GM18909 (cell line): ENCODE measurements at regions not wholly inside any gene's neighbourhood (a gene's known extent, or its start where the extent isn't known, plus 50 kb on each side); places are given as distances from the start of the nearest gene placed in this dataset.

ENCODE experiments used
- ATAC-seq: cut with Tn5 transposase; IDR thresholded peaks from one replicate; pipeline ENCODE4 v1.9.1; 2021; ENCODE audit warnings: mild to moderate bottlenecking; ENCODE audit not compliant: unreplicated experiment, poor library complexity

- ATAC-seq, result no peak
Measured at GRCh38 chr1:229204921-229205777, 65.8 kb upstream of the RAB4A start.

- no peak for ATAC-seq
Measured at GRCh38 chr1:229205854-229206253, 65.1 kb upstream of the RAB4A start.

GRCh38 chr1:229207916-229208315 is 63.0 kb upstream of the RAB4A start:
- ATAC-seq, result no peak

GRCh38 chr1:229208481-229208880 is 62.4 kb upstream of the RAB4A start:
- ATAC-seq, result no peak

GRCh38 chr1:229209386-229209785 is 61.5 kb upstream of the RAB4A start:
- ATAC-seq, result no peak

GRCh38 chr1:229209816-229210215 is 61.1 kb upstream of the RAB4A start:
- no peak for ATAC-seq

- ATAC-seq, result no peak
Measured at GRCh38 chr1:229210844-229211243, 60.1 kb upstream of the RAB4A start.

GRCh38 chr1:229213797-229214196 is 57.1 kb upstream of the RAB4A start:
- no peak for ATAC-seq

- ATAC-seq, result no peak
Measured at GRCh38 chr1:229217716-229218115, 53.2 kb upstream of the RAB4A start.

GRCh38 chr1:229218612-229219025 is 52.3 kb upstream of the RAB4A start:
- no peak for ATAC-seq

GRCh38 chr1:229220163-229220846 is 50.6 kb upstream of the RAB4A start:
- no peak for ATAC-seq

- no peak for ATAC-seq
Measured at GRCh38 chr1:229221106-229222019, 49.5 kb upstream of the RAB4A start.
